ENCODE measurements at regions not wholly inside any gene's neighbourhood (a gene's known extent, or its start where the extent isn't known, plus 50 kb on each side); places are given as distances from the start of the nearest gene placed in this dataset.

DNA sequence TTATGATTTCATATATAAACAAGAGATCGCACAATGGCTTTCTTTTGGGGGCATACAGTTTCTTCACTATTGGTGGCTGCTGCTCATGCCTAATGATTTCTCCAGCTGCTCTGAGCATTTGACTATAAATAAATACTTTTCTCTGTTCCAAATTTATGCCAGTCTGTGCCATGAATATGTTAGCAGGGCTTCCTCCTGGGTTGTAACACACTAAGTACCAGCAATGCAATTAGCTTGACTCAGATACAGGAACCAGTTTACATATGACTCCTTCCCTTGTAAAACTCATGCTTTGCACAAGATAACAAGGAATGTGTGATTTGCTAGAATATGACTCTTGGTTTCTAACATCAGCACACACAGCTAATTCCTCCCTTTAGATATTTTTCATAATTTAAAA lies 1629.7 kb downstream of the NCAM2 start:
- FAIRE-seq (no peak), ATAC-seq (no peak), DNase-seq (ENCODE audit: low read depth in 1 of 2, low spot score in 1 of 2) (no peak)
- ChIA-PET POLR2A (no interaction called here), CTCF (no interaction called here)
- Histone ChIP-seq H3K4me1 (no peaks in the 10 kb centered on the region), H3K4me3 (no peak overlapping the region), H3K9me3 (no peaks in the 10 kb centered on the region), H3K27ac (no peak overlapping the region), H3K4me2 (no peak overlapping the region)
- TF ChIP-seq ZFP36 (IDR thresholded peaks at IDR 0.05; ENCODE audit: borderline replicate concordance, partially characterized antibody) (no peak), ESRRA (IDR thresholded peaks at IDR 0.05; ENCODE audit: borderline replicate concordance, low read length) (no peak), HEYL (CRISPR knock-in tag; IDR thresholded peaks at IDR 0.05) (no peak), MAX (IDR thresholded peaks at IDR 0.05) (no peak)
- TF ChIP-seq, protein P1, sequence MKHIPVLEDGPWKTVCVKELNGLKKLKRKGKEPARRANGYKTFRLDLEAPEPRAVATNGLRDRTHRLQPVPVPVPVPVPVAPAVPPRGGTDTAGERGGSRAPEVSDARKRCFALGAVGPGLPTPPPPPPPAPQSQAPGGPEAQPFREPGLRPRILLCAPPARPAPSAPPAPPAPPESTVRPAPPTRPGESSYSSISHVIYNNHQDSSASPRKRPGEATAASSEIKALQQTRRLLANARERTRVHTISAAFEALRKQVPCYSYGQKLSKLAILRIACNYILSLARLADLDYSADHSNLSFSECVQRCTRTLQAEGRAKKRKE (CRISPR knock-in tag; IDR thresholded peaks at IDR 0.05; ENCODE audit: low read depth): no peak
- TF ChIP-seq, protein P2, sequence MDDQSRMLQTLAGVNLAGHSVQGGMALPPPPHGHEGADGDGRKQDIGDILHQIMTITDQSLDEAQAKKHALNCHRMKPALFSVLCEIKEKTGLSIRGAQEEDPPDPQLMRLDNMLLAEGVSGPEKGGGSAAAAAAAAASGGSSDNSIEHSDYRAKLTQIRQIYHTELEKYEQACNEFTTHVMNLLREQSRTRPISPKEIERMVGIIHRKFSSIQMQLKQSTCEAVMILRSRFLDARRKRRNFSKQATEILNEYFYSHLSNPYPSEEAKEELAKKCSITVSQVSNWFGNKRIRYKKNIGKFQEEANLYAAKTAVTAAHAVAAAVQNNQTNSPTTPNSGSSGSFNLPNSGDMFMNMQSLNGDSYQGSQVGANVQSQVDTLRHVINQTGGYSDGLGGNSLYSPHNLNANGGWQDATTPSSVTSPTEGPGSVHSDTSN (IDR thresholded peaks at IDR 0.05): no peak
- 84% methylated on average over 1 of the region's 1 CpG for WGBS (ENCODE audit: missing lambda C conversion rate)

DNA sequence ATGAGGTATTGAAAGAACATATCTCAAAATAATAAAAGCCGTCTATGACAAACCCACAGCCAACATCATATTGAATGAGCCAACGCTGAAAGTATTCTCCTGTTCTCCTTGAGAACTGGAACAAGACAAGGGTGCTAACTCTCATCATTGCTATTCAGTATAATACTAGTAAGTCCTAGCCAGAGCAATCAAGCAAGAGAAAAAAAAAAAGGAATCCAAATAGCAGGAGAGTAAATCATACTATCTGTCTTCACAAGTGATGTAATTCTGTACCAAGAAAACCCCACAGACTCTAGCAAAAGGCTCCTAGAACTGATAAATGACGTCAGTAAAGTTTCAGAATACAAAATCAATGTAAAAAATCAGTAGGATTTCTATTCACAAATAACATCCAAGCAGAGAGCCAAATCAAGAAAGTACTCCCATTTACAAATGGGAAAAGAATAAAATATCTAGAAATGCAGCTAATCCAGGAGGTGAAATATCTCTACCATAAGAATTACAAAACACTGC lies 1632.8 kb downstream of the NCAM2 start:
- DNase-seq (ENCODE audit: low read depth in 1 of 2, low spot score in 1 of 2) (no peak), ATAC-seq (no peak), FAIRE-seq (no peak)
- Histone ChIP-seq H3K4me2 (no peak overlapping the region), H3K4me3 (no peak overlapping the region), H3K4me1 (no peaks in the 10 kb centered on the region), H3K9me3 (no peaks in the 10 kb centered on the region), H3K27ac (no peak overlapping the region)
- ChIA-PET POLR2A (no interaction called here), CTCF (no interaction called here)
- 5% methylated on average over 3 of the region's 3 CpGs for WGBS (ENCODE audit: missing lambda C conversion rate)
- TF ChIP-seq JUNB (IDR thresholded peaks at IDR 0.05) (no peak), BHLHE40 (IDR thresholded peaks at IDR 0.05; ENCODE audit: low read depth, low read length) (no peak)

DNA sequence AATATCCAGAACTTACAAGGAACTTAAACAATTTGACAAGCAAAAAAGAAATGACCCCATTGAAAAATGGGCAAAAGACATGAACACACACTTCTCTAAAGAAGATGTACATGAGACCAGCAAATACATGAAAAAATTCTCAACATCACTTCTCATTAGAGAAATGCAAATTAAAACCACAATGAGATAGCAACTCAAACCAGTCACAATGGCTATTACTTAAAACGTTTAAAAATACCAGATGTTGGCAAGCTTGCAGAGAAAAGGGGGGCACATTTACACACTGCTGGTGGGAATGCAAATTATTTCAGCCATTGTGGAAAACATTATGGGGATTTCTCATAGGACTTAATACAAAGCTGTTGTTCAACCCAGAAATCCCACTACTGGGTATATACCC lies 1634.0 kb downstream of the NCAM2 start:
- no peak for DNase-seq (ENCODE audit: low read depth in 1 of 2, low spot score in 1 of 2)
- Histone ChIP-seq H3K4me3 (no peak overlapping the region), H3K9me3 (no peaks in the 10 kb centered on the region), H3K27ac (no peak overlapping the region), H3K4me1 (no peaks in the 10 kb centered on the region), H3K4me2 (no peak overlapping the region)
- ChIA-PET POLR2A (no interaction called here), CTCF (no interaction called here)
- FAIRE-seq: no peak
- no peak for ATAC-seq
- WGBS (ENCODE audit: missing lambda C conversion rate): 0% methylated on average over 1 of the region's 1 CpG
- TF ChIP-seq CBX2 (IDR thresholded peaks at IDR 0.05; ENCODE audit: borderline replicate concordance, low read depth): no peak
- no peak for TF ChIP-seq EHMT2 (IDR thresholded peaks at IDR 0.05; ENCODE audit: low read depth)
- no peak for TF ChIP-seq MAFK (IDR thresholded peaks at IDR 0.05; ENCODE audit: partially characterized antibody)
- no peak for TF ChIP-seq RNF2 (IDR thresholded peaks at IDR 0.05; ENCODE audit: borderline replicate concordance, low read depth)
- TF ChIP-seq ZFP36 (IDR thresholded peaks at IDR 0.05; ENCODE audit: borderline replicate concordance, partially characterized antibody): no peak
- no peak for TF ChIP-seq CHD4 (IDR thresholded peaks at IDR 0.05; ENCODE audit: borderline replicate concordance)
- TF ChIP-seq NR3C1 (IDR thresholded peaks at IDR 0.05): no peak
- TF ChIP-seq TFCP2L1 (CRISPR knock-in tag; IDR thresholded peaks at IDR 0.05): no peak
- TF ChIP-seq RFX5 (IDR thresholded peaks at IDR 0.05): no peak
- TF ChIP-seq NFE2L2 (conservative IDR thresholded peaks at IDR 0.05; ENCODE audit: low read length): no peak
- no peak for TF ChIP-seq HOXA7 (CRISPR knock-in tag; IDR thresholded peaks at IDR 0.05)
- TF ChIP-seq RAD21 (conservative IDR thresholded peaks at IDR 0.05 in 1 of 2, IDR thresholded peaks at IDR 0.05 in 1 of 2): no peak
- TF ChIP-seq, protein P3, sequence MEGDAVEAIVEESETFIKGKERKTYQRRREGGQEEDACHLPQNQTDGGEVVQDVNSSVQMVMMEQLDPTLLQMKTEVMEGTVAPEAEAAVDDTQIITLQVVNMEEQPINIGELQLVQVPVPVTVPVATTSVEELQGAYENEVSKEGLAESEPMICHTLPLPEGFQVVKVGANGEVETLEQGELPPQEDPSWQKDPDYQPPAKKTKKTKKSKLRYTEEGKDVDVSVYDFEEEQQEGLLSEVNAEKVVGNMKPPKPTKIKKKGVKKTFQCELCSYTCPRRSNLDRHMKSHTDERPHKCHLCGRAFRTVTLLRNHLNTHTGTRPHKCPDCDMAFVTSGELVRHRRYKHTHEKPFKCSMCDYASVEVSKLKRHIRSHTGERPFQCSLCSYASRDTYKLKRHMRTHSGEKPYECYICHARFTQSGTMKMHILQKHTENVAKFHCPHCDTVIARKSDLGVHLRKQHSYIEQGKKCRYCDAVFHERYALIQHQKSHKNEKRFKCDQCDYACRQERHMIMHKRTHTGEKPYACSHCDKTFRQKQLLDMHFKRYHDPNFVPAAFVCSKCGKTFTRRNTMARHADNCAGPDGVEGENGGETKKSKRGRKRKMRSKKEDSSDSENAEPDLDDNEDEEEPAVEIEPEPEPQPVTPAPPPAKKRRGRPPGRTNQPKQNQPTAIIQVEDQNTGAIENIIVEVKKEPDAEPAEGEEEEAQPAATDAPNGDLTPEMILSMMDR (IDR thresholded peaks at IDR 0.05): no peak
